ENCODE measurements at regions not wholly inside any gene's neighbourhood (a gene's known extent, or its start where the extent isn't known, plus 50 kb on each side); places are given as distances from the start of the nearest gene placed in this dataset.

GRCh38 chr5:82375488-82376244, 97.5 kb upstream of the RPS23 start:
- DNase-seq, result no peak
- no peaks in the 10 kb centered on the region for H3K27me3 ChIP-seq
- no peaks in the 10 kb centered on the region for H3K36me3 ChIP-seq
- no peaks in the 10 kb centered on the region for H3K9me3 ChIP-seq
- no peak overlapping the region for H3K4me3 ChIP-seq
- peaks cover 0 to 13% (median 1%) of the 10 kb centered on the region in 4 donors for H3K4me1 ChIP-seq
- TF ChIP-seq CTCF (IDR thresholded peaks at IDR 0.05), result no peak
- intact Hi-C loops (cut with DNase I; ENCODE audit: low total_unique reads), result no loop called here
- H3K27ac ChIP-seq, result peak overlapping the region; percentile 10 to 36

- no peak for DNase-seq
- H3K27me3 ChIP-seq, result no peaks in the 10 kb centered on the region
- no peaks in the 10 kb centered on the region for H3K36me3 ChIP-seq
- H3K27ac ChIP-seq, result no peak overlapping the region
- H3K4me3 ChIP-seq, result no peak overlapping the region
- intact Hi-C loops (cut with DNase I; ENCODE audit: low total_unique reads), result no loop called here
- H3K9me3 ChIP-seq, result no peaks in the 10 kb centered on the region
- no peak for TF ChIP-seq CTCF (IDR thresholded peaks at IDR 0.05)
- H3K4me1 ChIP-seq, result peaks cover 0 to 13% (median 1%) of the 10 kb centered on the region in 4 donors
These were observed 96.5 kb upstream of the RPS23 start for GRCh38 chr5:82374637-82375036.

GRCh38 chr5:82367930-82368329, 89.8 kb upstream of the RPS23 start:
- Histone ChIP-seq H3K27me3 (no peaks in the 10 kb centered on the region), H3K9me3 (no peaks in the 10 kb centered on the region), H3K27ac (no peak overlapping the region), H3K4me3 (no peak overlapping the region), H3K4me1 (peaks cover 0 to 8% (median 3%) of the 10 kb centered on the region in 4 donors), H3K36me3 (no peaks in the 10 kb centered on the region)
- intact Hi-C loops (cut with DNase I; ENCODE audit: low total_unique reads), result no loop called here
- DNase-seq, result no peak
- TF ChIP-seq CTCF (IDR thresholded peaks at IDR 0.05), result no peak

GRCh38 chr5:82365744-82366228, 87.6 kb upstream of the RPS23 start:
- intact Hi-C loops (cut with DNase I; ENCODE audit: low total_unique reads), result no loop called here
- H3K36me3 ChIP-seq, result no peaks in the 10 kb centered on the region
- peaks cover 0 to 12% (median 3%) of the 10 kb centered on the region in 4 donors for H3K4me1 ChIP-seq
- no peak overlapping the region for H3K4me3 ChIP-seq
- H3K27ac ChIP-seq, result no peak overlapping the region
- no peaks in the 10 kb centered on the region for H3K9me3 ChIP-seq
- no peaks in the 10 kb centered on the region for H3K27me3 ChIP-seq
- DNase-seq, result no peak
- no peak for TF ChIP-seq CTCF (IDR thresholded peaks at IDR 0.05)

GRCh38 chr5:82365026-82365425, 86.9 kb upstream of the RPS23 start:
- Histone ChIP-seq H3K9me3 (no peaks in the 10 kb centered on the region), H3K36me3 (no peaks in the 10 kb centered on the region), H3K27ac (peak overlapping the region; percentile 8 to 47), H3K4me3 (no peak overlapping the region), H3K27me3 (no peaks in the 10 kb centered on the region), H3K4me1 (peaks cover 0 to 12% (median 3%) of the 10 kb centered on the region in 4 donors)
- no peak for TF ChIP-seq CTCF (IDR thresholded peaks at IDR 0.05)
- DNase-seq, result no peak
- intact Hi-C loops (cut with DNase I; ENCODE audit: low total_unique reads), result no loop called here

All from tibial artery (tissue), 4 donors.